Neural crest cell (in vitro differentiated cells): ENCODE measurements at regions not wholly inside any gene's neighbourhood (a gene's known extent, or its start where the extent isn't known, plus 50 kb on each side); places are given as distances from the start of the nearest gene placed in this dataset.
"Not testable (repeated sequence)": the region's sequence is repeated elsewhere in the genome, so short reads cannot be mapped to it uniquely, and the experiment has no call there.

Experiments used
- DNase-seq: peaks from one replicate; pipeline ENCODE4 v3.0.0; 2021; ENCODE audit warnings: low read depth, mixed read lengths, low spot score
- H3K27ac Mint-ChIP-seq: one replicate; pipeline ENCODE4 v1.8.0; 2021; ENCODE audit warnings: mild to moderate bottlenecking, mixed read lengths; ENCODE audit not compliant: unreplicated experiment
- H3K27me3 Mint-ChIP-seq: 2 replicates; pipeline ENCODE4 v1.8.0; 2021; ENCODE audit warnings: low read depth, mild to moderate bottlenecking, mixed read lengths
- H3K36me3 Mint-ChIP-seq: 2 replicates; pipeline ENCODE4 v1.8.0; 2021; ENCODE audit warnings: low read depth, mild to moderate bottlenecking, mixed read lengths
- H3K4me1 Mint-ChIP-seq: 2 replicates; pipeline ENCODE4 v1.8.0; 2021; ENCODE audit warnings: mixed read lengths
- H3K4me3 Mint-ChIP-seq: one replicate; pipeline ENCODE4 v1.8.0; 2021; ENCODE audit warnings: mild to moderate bottlenecking, mixed read lengths
- H3K9me3 Mint-ChIP-seq: 2 replicates; pipeline ENCODE4 v1.8.0; 2021; ENCODE audit warnings: mixed read lengths
- TF ChIP-seq, protein P1 (sequence below): fragments of 200-600 bp; sonication (generic); conservative IDR thresholded peaks from 2 replicates; pipeline ENCODE4 v1.5.0; 2021; ENCODE audit warnings: antibody characterized with exemption, mild to moderate bottlenecking

DNA sequence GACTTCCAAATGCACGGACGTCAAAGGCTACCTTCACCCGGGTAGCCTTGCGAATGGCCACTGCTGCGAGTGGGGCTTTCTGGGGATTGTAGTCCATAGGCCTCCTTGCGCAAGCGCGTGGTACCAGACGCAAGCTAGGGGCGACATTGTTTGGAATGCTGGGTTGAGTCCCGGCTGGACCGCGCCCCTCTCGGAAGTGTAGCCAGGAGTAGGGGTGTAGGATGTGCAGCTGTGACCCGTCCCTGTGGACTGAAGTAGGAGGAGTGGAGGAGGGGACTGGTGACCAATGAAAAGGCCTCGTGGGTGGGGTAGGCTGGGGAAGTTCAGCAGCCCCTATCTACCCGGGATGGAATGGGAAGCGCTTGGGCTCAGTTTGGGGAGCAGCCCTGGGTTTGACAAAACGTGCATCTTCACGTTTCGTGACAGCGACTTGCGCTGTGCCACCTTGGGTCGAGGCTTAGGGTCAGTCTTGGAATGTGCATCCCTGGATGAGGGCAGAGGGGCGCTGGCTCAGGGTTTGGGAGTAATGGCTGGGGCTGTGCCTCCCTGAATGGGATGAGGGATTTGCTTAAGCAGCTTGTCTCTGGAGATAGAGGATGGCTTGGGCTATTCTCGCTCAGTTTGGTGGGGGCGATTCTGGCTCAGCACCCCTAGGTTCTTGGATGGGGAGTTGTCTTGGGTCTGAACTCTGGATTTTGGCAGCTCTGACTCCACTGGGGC is 111.8 kb upstream of the GPR39 start:
- not testable (repeated sequence) for H3K27me3 Mint-ChIP-seq, H3K9me3 Mint-ChIP-seq, H3K27ac Mint-ChIP-seq, H3K36me3 Mint-ChIP-seq
- Mint-ChIP-seq H3K4me3 (peak overlapping the region; percentile 92), H3K4me1 (peaks cover 11% of the 10 kb centered on the region)
- TF ChIP-seq, protein P1, sequence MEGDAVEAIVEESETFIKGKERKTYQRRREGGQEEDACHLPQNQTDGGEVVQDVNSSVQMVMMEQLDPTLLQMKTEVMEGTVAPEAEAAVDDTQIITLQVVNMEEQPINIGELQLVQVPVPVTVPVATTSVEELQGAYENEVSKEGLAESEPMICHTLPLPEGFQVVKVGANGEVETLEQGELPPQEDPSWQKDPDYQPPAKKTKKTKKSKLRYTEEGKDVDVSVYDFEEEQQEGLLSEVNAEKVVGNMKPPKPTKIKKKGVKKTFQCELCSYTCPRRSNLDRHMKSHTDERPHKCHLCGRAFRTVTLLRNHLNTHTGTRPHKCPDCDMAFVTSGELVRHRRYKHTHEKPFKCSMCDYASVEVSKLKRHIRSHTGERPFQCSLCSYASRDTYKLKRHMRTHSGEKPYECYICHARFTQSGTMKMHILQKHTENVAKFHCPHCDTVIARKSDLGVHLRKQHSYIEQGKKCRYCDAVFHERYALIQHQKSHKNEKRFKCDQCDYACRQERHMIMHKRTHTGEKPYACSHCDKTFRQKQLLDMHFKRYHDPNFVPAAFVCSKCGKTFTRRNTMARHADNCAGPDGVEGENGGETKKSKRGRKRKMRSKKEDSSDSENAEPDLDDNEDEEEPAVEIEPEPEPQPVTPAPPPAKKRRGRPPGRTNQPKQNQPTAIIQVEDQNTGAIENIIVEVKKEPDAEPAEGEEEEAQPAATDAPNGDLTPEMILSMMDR, result peak; percentile 22
- DNase-seq, result peak; percentile 72

DNA sequence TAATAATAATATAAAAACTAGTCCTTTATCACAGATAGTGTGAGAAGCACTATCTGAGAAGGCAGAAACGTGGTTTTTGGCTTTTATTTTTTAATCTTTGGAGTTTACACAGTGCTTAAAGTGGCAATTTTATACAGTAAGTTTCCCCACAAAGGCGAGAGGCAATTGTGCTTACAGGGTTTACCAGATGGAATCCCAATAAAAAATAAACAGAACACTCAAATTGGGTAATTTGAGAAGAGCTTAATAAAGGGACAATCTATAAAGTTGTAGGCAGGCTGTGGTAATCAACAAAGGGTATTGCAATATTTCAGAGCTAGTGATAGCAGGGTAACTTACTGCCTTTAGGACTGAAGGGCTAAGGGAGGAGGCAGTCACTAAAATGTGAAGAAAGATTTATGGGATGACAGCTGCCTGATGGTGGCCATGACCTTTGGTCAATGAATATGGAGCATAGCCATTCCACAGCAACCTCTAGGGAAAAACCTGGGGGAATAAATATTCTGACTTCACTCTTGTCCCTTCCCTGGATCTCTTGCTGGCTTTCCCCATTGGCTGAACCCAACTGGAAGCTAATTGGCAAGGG is 108.9 kb upstream of the GPR39 start:
- H3K4me3 Mint-ChIP-seq, H3K27me3 Mint-ChIP-seq, H3K27ac Mint-ChIP-seq, H3K9me3 Mint-ChIP-seq, H3K36me3 Mint-ChIP-seq, DNase-seq: not testable (repeated sequence)
- H3K4me1 Mint-ChIP-seq, result peaks cover 11% of the 10 kb centered on the region

DNA sequence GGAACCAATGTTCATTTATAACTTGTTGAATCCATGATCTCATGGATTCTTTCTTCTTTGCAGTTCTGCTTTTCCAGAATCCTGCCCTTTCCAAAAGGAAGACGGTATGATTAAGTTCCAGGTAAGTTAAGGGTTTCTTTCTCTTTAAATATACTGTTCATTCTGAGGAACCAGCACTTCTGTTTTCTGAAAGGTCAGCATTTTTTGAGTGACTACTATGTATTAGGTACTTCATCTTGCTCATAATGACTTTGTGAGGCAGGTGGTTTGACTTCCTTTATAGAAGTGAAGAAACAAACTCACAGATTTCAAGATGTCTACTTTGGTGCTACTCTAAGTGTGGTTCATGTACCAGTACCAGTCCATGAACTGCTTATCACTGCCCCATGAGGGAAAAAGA is 107.4 kb upstream of the GPR39 start:
- H3K4me3 Mint-ChIP-seq, H3K27me3 Mint-ChIP-seq, H3K4me1 Mint-ChIP-seq, DNase-seq, H3K9me3 Mint-ChIP-seq, H3K27ac Mint-ChIP-seq, H3K36me3 Mint-ChIP-seq: not testable (repeated sequence)

DNA sequence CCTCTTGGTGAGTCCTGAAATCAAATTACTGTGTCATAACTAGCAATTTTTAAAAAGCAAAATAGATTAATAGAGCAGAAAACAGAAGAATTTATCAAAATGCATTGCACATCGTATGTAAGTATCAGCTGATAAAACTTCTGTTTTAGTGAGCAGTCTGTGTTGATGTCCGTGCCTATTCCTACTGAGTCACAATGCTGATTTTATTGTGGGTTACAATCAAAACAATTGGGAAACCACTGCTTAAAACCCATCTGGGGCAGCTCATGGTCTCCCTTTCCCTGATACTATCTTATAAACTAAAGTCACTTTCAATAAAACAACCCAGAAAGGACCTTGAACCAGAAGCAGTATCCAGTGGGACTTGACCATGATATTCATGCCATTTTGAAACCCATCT is 101.1 kb upstream of the GPR39 start:
- H3K9me3 Mint-ChIP-seq, H3K36me3 Mint-ChIP-seq, H3K4me3 Mint-ChIP-seq, H3K4me1 Mint-ChIP-seq, H3K27ac Mint-ChIP-seq, H3K27me3 Mint-ChIP-seq, DNase-seq: not testable (repeated sequence)

DNA sequence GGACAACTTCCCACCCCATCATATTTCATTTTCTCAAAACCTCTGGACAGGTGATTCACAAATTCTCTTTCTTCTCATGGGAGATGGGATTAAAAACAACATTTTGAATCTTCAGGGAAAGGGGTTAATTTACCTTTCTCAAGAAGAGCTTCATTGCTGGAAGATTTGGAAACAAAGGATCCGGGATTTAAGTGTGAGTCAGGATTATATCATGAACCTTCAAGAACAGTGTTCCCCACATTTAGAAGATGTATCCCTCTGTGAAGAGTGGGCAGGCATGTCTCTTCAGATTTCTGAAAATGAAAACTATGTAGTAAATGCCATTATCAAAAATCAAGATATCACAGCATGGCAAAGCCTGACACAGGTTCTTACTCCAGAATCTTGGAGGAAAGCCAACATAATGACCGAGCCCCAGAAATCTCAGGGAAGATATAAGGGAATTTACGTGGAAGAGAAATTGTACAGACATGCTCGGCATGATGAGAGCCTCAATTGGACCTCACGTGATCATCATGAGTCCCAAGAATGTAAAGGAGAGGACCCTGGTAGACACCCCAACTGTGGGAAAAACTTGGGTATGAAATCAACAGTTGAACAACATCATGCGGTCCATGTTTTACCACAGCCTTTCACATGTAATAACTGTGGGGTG is 99.5 kb upstream of the GPR39 start:
- H3K4me1 Mint-ChIP-seq, H3K36me3 Mint-ChIP-seq, H3K27ac Mint-ChIP-seq, H3K4me3 Mint-ChIP-seq, H3K27me3 Mint-ChIP-seq, DNase-seq, H3K9me3 Mint-ChIP-seq: not testable (repeated sequence)

DNA sequence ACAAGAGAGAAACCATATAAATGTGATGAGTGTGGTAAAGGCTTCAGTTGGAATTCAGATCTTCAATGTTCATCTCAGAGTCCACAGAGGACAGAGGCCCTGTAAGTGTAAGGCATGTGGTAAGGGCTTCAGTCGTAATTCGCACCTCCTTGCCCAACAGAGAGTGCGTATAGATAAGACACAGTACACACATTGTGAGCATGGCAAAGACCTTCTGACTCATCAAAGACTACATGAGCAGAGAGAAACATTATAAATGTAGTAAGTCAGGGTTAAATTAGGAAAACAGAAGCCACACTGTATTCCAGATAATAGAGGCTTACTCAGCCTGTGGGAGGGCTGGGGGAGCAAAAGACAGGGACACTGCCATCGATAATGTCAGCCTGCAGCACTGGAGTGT is 98.1 kb upstream of the GPR39 start:
- not testable (repeated sequence) for H3K9me3 Mint-ChIP-seq, H3K4me3 Mint-ChIP-seq, DNase-seq, H3K27ac Mint-ChIP-seq, H3K4me1 Mint-ChIP-seq, H3K36me3 Mint-ChIP-seq, H3K27me3 Mint-ChIP-seq

DNA sequence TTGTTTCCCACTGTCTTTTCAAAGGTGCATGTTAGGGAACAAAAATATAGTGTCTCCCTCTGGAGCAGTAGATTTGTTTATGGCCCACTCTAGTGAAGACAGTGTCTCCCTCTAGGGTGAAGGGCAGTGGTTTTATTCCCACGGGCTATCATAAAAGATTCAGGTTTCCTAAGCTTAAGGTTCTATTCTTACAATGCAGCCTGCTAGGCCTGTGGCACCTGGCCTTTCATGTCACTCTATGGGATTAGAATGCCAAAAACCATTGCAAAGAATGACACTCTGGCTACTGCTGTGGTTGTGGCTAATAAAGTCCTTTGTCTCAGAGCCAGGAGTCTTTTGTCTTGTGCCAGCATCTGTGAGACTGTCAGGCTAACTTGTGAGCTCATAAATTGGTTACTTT is 92.6 kb upstream of the GPR39 start:
- H3K4me3 Mint-ChIP-seq, H3K27ac Mint-ChIP-seq, H3K36me3 Mint-ChIP-seq, H3K4me1 Mint-ChIP-seq, DNase-seq, H3K9me3 Mint-ChIP-seq, H3K27me3 Mint-ChIP-seq: not testable (repeated sequence)

DNA sequence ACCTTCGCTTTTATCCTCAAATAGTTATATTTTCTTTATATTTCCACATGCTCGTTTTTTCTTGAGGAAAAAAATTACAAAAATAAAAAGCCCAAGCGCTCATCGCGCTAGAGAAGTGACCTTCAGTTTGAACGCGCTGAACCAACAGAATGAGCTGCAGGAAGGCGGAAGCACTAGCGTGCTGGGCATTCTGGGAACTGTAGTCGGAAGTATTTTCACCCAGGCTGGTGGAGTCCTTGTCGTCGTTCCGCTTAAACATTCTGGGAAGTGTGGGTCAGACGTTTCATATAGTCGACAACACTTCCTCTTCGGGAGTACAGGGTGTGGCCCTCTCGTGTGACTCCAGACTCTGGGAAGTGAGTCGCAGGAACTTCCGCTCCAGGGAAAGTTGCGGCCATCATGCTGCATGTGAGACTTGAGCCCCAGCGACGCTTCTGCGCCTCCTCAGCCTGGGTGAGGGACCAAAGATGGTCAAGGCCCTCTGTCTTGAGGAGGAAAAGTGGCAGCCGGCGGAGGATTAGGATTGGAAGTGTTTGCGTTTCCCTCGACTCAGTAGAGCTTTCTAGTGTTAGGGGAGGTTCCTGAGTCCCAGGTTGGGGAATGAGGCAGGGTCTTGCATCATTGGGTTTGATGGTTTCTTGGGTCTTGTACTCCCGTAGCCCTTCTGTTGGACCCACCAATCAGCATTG is 84.1 kb upstream of the GPR39 start:
- H3K9me3 Mint-ChIP-seq, H3K27ac Mint-ChIP-seq, H3K27me3 Mint-ChIP-seq, H3K4me1 Mint-ChIP-seq, DNase-seq, H3K4me3 Mint-ChIP-seq, H3K36me3 Mint-ChIP-seq: not testable (repeated sequence)

DNA sequence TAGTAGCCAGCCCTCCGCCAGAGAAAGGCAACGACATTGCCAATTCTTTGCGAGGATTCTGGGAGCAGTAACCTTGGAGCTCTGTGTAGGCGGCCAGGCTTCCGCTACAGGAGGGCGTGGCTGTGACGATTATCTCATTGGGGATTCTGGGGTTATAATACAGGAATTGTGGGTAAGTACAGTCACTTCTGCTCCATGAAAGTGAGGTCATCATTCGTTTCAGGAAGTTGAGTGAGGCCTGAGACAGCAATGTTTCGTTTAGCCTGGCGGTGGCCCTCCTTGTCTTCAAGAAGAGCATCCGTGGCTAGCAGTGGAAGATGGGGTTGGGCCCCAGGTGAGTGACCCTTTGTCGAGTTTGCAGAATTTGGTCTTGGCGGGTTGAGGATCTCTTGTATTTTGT is 79.5 kb upstream of the GPR39 start:
- not testable (repeated sequence) for H3K4me1 Mint-ChIP-seq, H3K27ac Mint-ChIP-seq, H3K9me3 Mint-ChIP-seq, H3K27me3 Mint-ChIP-seq, H3K4me3 Mint-ChIP-seq, DNase-seq, H3K36me3 Mint-ChIP-seq

DNA sequence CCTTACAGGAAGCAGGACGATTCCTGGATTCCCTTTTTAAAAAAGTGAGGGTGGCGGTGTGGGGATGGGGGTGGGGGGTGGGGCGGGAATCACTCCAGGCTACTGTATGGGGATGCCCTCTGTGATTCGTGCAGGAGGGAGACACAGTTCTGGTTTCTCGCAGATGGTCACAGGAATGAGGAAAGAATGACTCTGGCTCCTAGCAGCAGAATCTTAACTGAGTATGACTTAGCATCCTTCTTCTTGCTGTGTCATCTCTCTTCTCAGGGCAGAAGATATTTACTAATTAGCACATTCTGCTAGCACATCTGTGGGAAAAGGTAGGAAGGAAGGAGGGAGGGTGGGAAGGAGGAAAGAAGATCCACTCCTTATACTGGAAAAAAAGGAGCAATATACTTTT is 78.8 kb upstream of the GPR39 start:
- not testable (repeated sequence) for H3K4me3 Mint-ChIP-seq, H3K36me3 Mint-ChIP-seq, H3K27me3 Mint-ChIP-seq, DNase-seq, H3K4me1 Mint-ChIP-seq, H3K9me3 Mint-ChIP-seq, H3K27ac Mint-ChIP-seq

DNA sequence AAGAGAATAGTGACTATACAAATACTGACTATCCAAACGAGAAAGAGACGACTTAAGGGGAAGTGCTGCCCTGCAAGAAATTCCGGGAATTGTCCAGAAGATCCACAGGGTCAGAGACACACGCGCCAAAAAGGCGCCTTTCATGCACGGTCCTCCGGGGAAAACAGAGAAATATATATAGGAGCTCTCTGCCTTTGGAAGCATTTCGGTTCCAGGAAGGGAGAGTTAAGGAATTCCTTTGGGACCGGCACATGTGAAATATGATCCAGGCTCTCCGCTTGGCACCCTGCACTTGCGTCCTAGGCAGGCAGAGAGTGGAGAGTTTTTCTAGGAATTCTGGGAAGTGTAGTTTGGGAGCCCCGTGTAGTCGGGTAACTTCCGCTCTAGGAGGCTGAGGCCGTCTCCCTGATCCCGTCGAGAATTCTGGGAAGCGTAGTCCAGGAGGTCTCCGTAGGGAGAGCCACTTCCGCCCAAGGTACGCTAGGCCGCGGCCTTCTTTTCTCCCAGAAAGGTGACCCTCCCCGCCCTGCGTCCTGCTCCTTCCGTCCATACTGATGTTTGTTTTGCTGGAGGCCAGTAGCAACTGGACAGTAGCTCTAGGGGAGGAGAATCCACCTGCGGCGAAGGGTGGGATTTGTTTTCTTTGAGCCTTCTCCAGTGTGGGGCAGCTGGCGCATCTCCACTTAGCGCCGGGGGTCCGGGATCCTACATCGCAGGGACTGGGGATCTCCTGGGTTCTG is 69.4 kb upstream of the GPR39 start:
- DNase-seq, result peak; percentile 52
- not testable (repeated sequence) for H3K9me3 Mint-ChIP-seq, H3K27me3 Mint-ChIP-seq, H3K36me3 Mint-ChIP-seq
- Mint-ChIP-seq H3K4me3 (peak overlapping the region; percentile 86), H3K4me1 (peaks cover 11% of the 10 kb centered on the region), H3K27ac (peak overlapping the region; percentile 65)
